ENCODE measurements at regions not wholly inside any gene's neighbourhood (a gene's known extent, or its start where the extent isn't known, plus 50 kb on each side); places are given as distances from the start of the nearest gene placed in this dataset.

- no peak for TF ChIP-seq ZNF274 (IDR thresholded peaks at IDR 0.05; ENCODE audit: low read depth, low read length)
- no peak for TF ChIP-seq YY1 (IDR thresholded peaks at IDR 0.05; ENCODE audit: insufficient read depth, insufficient read length)
Observed at GRCh38 chr4:11514003-11514402, 85.3 kb upstream of the HS3ST1 start.

Data from NT2/D1 (cell line).